ENCODE measurements at regions not wholly inside any gene's neighbourhood (a gene's known extent, or its start where the extent isn't known, plus 50 kb on each side); places are given as distances from the start of the nearest gene placed in this dataset.
"Not testable (repeated sequence)": the region's sequence is repeated elsewhere in the genome, so short reads cannot be mapped to it uniquely, and the experiment has no call there.

- DNase-seq (ENCODE audit: low read depth): peak; percentile 63
Observed at GRCh38 chr13:30520571-30520970, 54.8 kb upstream of the HMGB1 start.

GRCh38 chr13:30523211-30523610 lies 57.5 kb upstream of the HMGB1 start:
- DNase-seq (ENCODE audit: low read depth): no peak

DNA sequence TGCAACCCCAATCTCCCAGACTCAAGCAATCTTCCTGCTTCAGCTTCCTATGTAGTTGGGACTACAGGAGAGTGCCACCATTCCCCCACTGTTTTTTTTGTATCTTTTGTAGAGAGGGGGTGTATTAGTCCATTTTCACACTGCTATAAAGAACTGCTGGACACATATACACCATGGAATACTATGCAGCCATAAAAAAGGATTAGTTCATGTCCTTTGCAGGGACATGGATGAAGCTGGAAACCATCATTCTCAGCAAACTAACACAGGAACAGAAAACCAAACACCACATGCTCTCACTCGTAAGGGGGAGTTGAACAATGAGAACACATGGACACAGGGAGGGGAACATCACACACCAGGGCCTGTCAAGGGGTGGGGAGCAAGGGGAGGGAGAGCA lies 58.1 kb upstream of the HMGB1 start:
- not testable (repeated sequence) for DNase-seq (ENCODE audit: low read depth)

- not testable (repeated sequence) for DNase-seq (ENCODE audit: low read depth)
Observed at GRCh38 chr13:30525212-30525611, 59.5 kb upstream of the HMGB1 start.

- no peak for DNase-seq (ENCODE audit: low read depth)
Observed at GRCh38 chr13:30526612-30527495, 61.1 kb upstream of the HMGB1 start.

- no peak for DNase-seq (ENCODE audit: low read depth)
Observed at GRCh38 chr13:30529085-30529834, 63.5 kb upstream of the HMGB1 start.

- DNase-seq (ENCODE audit: low read depth): no peak
Observed at GRCh38 chr13:30535046-30535445, 69.3 kb upstream of the HMGB1 start.

- no peak for DNase-seq (ENCODE audit: low read depth)
Observed at GRCh38 chr13:30545320-30545719, 72.4 kb upstream of the USPL1 start.

- DNase-seq (ENCODE audit: low read depth): not testable (repeated sequence)
Observed at GRCh38 chr13:30548046-30548445, 69.7 kb upstream of the USPL1 start.

DNA sequence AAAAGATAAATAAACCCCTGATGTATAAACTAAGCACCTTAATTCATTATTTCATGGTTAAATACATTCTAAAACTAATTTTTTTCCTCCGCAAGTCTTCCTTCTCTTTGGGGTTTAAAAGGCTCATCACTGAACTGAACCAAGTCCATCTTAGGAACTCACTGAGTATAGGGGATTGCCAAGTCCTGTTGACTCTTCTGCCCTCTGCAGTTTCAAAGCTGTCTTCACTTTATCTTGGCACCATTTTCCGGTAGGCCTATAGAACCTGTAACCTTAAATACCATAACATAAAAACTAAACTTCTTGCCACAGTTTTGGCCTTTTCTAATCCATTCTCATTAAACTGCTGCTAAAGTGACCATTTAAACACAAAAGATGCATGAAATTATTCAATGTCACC lies 66.5 kb upstream of the USPL1 start:
- DNase-seq (ENCODE audit: low read depth): peak; percentile 30

DNA sequence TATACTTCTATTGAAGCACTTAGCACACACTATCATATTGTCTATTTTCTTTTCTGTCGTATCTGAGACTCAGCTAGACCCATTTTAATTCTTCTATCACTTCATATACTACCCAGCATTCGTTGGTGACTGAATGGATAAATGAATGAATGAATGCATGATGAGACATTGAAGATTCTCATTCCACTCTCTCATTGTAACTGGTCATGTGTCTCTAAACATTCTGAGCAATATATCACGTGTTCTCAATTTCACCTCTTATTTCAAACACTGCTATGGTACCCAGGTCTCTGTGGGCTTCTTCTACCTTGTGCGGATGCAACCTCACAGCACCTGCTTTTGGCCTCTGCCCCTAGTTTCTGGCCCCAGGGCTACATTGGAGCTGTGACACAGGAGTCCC lies 65.2 kb upstream of the USPL1 start:
- no peak for DNase-seq (ENCODE audit: low read depth)

DNA sequence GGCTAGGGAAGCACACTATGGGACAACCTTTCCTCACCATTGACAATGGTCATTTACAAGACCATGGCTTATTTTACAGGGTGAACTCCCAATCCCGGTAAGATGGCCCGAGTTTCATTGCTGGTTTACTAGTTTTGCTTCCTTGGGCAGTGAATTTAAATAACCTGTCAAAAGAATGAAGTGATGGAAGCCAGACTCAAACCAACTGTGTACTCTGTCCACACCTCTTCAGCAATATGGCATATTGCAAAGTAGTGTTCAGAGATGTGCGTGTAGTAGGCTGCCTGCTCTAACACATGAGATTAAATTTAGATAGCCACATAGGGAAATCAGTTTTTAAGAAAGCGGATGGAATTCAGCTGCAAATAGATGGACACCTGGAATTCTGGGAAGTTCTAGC lies 58.4 kb upstream of the USPL1 start:
- no peak for DNase-seq (ENCODE audit: low read depth)

GRCh38 chr13:30560212-30560611 lies 57.5 kb upstream of the USPL1 start:
- no peak for DNase-seq (ENCODE audit: low read depth)

GRCh38 chr13:30561511-30561910 lies 56.2 kb upstream of the USPL1 start:
- DNase-seq (ENCODE audit: low read depth): peak; percentile 32

DNA sequence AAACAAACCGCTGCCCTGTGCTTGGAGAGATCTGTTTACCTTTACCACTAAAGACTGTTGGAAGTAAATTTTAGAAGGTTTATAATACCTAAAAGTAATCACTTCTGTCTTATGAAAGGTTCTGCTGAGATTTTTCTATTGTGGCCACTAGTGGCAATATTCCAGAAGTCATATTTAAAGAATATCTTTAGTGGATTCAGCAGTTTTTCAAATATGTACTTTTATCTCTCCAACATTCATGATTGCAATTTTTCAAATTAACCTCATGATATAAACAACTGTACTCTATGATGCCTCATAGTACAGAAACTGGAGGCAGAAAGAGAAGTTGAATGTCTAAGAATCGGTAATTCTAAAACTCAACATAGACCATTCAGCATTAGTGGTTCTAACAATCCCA lies 53.2 kb upstream of the USPL1 start:
- no peak for DNase-seq (ENCODE audit: low read depth)

DNA sequence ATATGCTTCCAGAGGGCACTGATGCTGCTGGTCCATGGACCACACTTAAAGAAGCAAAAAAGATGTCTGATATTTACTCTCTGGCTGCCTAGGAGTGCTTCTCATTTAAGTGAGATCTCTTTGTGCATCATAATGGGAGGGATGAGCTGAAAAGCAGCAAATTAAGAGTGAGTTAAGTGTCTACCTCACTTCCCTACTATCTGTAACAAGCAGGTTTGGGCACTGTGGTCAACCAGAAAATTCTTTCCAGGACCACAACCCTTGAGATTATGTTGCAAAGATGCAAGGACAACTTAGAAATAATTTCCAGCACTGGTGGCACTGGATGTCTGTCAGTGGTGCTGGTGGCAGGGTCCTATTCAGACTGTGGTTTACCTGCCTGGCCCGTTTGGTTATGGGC lies 52.1 kb upstream of the USPL1 start:
- DNase-seq (ENCODE audit: low read depth): peak; percentile 23

GRCh38 chr13:30567072-30567471 lies 50.6 kb upstream of the USPL1 start:
- DNase-seq (ENCODE audit: low read depth): no peak

All from M059J (cell line).